NCI-H1092 (cell line): ENCODE measurements at regions not wholly inside any gene's neighbourhood (a gene's known extent, or its start where the extent isn't known, plus 50 kb on each side); places are given as distances from the start of the nearest gene placed in this dataset.
"Not testable (repeated sequence)": the region's sequence is repeated elsewhere in the genome, so short reads cannot be mapped to it uniquely, and the experiment has no call there.

ENCODE experiments used
- DNase-seq: peaks from one replicate; lab custom pipeline; 2025; lab: John Stamatoyannopoulos, UW

DNA sequence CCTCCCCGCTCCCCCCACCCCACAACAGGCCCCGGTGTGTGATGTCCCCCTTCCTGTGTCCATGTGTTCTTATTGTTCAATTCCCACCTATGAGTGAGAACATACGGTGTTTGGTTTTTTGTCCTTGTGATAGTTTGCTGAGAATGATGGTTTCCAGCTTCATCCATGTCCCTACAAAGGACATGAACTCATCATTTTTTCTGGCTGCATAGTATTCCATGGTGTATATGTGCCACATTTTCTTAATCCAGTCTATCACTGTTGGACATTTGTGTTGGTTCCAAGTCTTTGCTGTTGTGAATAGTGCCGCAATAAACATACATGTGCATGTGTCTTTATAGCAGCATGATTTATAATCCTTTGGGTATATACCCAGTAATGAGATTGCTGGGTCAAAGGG lies 104.3 kb downstream of the MTPN start:
- not testable (repeated sequence) for DNase-seq

DNA sequence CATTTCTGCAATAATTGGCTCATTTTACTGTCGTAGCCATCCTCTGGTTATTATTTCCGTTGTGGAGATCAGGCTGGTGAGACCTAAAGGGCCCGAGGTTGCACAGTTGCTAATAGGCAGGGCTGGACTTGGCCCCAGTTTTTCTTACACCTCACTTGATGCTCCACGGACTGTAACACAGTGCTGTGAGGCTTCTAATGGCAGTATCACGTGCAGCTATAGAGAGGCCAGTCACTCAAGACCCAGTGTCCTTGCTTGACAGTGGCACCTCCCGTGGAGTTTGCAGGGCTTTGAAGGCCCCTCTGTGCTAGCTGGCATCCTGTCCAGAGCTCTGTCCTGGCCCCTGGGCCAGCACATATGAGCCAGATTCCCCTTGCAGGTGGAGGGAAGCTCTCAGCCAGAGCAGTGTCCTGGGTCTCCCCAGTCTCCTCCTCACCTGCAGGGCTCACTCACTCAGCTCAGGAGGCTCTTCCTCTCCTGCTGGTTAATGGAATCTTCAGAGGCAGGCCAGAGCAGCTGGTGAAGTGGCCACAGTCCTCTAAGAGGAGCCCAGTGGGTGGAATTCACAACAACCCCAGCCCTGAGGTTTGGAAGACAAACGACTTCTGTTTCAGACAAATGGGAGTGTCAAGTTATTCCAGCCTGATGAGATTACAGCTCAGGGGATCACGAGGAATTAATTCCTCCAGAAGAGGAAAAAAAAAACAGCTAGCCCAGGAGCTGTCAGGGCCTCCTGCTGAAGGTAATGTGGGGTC lies 114.2 kb upstream of the FAM180A start:
- DNase-seq: no peak

DNA sequence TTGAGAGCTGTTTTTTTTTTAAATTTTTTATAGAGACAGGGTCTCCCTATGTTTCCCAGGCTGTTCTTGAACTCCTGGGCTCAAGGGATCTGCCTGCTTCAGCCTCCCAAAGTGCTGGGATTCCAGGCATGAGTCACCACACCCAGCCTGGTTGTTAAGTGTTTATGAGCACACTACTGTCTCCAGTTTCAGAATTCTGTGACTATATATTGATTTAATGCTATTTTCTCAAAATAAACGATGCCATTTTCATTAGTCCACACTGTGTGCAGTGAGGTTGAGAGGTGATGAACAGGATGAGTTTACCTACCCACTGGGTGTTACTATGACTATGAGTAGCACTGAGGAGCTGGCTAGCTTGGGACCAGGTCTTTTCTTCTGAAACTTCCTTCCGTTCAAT lies 110.9 kb upstream of the FAM180A start:
- no peak for DNase-seq

DNA sequence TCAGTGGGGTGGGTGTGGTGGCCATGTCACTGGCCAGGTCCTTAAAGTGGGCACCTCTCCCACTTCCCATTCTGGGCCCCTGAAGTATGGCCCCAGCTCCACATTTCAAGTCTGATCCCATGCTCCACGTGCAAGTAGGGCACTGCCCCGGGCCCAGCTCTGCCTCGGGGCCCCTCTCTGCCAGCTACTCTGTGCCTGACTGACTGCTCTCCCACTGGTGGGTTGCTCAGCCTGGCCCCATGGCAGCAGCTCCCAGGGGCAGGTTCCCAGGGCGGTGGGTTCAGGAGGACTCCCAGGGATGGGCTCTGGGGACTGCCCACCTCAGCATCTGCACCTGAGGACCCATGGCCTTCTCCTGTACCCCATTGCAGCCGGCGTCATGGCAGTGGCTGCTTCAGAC lies 110.2 kb upstream of the FAM180A start:
- DNase-seq: no peak

DNA sequence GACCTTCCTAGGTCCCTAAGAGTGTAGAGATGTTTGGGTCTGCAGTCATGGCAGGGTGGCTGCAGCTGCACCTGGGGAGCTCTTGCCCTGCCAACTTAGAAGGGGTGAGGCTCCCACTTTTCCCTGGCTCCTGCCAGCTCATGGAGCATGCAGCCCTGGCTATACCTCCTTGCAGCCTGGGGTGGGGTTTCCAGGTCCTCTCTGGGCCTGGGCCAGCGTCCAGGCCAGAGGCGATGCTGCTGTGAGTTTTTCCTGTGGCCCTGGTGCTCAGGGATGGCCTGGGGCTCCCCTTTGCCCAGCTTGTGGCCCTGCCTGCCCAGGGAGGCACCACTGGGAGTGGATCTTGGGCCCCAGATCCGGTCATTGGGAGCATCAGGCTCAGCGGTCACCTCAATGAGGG lies 109.8 kb upstream of the FAM180A start:
- DNase-seq: no peak

DNA sequence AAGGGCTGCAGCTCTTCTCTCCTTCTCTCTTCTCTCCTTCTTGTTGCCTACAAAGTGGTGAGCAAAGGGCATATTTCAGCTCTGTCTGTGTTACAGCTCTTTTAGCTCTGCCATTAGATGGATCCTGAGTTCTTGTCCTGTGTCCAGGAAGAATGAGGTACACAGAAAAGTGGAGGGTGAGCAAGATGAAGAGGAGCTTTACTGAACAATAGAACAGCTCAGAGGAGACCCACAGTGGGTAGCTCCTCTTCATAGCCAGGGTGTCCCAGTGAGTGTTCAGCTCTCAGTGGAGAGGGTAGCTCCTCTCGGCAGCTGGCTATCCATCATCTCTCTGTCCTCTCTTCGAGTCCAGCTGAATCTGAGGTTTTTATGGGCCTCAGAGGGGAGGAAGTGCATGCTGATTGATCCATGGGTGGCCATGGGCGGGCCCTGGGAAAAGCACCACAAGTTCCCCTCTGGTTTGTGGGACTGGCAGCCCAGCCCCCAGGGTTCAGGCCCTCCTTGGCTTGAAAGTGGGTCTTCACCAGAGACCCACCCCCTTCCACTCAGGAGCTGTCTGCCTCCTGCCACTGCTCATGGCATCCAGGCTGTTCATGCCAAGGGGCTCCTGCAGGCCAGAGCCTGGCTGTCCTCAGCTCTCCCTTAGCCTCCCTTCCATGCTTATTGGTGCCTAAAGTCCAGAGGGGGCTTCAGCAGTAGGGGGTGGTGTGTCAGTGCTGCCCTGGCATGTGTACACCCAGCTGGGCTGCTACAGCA lies 109.1 kb upstream of the FAM180A start:
- no peak for DNase-seq

DNA sequence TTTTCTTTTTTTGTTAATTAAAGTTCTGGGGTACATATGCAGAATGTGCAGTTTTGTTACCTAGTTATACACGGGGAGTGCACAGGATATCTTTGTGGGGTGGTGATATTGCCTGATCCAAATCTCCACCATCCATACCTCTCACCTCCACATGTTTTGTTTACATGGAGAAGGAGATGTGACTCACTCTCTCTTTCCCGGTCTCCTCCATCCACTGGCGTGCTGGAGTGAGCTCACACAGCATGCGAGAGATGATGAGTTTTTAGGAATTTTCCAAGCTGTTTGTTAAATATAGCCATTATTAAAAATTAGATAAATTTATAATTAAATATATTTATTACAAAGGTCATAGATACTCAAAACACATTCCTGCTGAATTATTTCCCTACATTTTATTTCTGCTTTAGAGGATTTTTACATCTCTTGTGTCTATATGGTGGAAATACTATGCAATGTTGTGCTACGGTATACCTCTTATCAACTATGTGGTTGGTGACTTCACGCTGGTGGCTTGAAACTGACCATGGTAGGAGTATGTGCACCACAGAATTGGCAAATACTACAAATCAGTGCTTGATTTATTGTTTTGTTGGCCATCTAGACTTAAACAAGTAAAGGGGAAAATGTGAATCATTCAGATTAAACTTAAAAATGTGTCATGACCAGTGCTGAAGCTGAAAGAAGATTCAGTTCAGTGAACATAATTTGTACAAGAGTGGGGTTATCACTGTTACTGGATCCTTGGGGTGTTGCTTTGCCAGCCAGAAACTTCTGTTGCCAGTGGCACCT lies 107.9 kb upstream of the FAM180A start:
- DNase-seq: no peak

DNA sequence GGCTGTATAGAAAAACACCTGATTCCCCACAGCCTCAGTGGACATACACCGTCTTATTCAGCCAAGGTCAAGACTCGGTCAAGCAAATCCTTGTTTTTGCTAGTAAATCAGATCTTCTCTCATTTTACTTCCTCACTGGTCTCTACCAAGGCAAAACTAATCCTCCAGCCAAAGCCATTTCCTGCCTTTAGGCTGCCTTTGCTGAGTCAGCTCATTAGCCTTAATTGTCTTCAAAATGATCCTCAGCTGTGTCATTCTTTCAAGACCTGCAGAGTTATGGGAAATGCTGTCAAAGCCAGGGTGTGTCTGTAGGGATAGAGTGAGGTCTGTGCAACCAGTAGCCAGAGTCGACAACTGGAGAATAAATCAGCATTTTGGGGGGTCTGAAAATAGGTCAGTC lies 107.2 kb upstream of the FAM180A start:
- DNase-seq: no peak

DNA sequence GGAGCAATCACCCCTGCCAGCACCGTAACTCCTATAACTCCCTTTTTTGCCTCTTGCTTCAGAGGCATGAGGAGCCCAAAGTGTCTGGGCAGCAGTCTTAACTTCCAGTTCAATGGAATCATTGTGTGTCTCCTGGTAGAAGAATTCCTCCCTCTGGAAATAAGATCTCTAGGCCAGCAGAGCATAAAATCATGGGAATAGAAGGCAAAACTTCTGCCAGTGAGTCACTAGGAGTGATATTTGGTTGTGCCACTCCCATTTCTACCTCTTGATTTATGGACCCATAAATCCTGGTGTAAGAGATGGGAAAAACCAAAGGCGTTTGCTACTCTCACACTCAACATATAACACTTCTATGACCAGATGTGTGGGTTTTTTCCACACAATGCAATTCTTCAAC lies 104.9 kb upstream of the FAM180A start:
- DNase-seq: no peak

DNA sequence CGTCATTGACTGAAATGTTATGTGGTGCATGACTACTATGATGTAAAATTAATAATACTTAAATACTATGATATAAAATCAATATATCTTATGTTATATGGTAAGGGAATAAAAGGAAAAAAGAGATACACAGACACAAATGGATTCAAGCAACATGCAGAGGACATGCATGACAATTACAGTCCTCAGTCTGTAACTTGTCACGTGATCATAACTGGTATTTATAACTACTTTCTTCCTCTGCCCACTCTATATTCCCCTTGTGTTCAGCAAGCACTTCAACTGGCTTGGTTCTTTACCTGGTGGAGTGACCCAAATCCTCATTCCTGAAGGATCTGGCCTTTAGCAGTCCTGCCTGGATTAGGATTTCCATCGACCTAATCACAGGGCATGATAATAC lies 104.4 kb upstream of the FAM180A start:
- DNase-seq: no peak

DNA sequence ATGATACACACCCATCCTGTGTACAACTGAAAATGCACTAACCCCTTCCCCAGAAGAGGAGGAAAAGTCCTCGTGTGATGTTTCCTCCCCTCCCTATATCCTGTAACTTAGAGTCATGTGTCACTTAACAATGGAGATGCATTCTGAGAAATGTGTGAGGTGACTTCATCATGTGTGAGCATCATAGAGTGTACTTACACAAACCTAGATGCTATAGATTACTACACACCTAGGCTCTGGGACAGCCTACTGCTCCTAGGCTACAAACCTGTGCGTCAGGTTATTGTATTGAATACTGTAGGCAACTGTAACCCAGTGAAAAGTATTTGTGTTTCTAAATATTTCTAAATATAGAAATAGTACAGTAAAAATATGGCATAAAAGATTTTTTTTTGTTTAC lies 98.6 kb upstream of the FAM180A start:
- DNase-seq: no peak

DNA sequence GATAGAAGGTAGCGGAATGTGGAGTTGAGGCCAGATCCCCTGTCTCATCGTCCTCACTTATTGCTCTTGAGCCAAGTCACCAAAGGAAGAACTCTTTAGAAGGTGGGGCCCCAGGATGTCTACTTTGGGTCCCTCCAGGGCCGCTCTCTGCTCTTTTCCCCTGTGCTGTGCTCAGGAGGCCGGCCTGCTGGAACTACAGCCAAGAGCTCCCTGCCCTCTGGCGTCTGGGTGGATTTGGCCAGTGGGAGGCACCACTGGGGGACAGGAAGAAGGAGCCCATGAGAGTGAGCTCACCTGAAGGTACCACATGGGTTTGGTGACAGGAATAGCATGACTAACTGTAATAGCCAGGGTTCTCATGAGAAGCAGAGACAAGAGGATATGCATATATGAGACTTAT lies 97.7 kb upstream of the FAM180A start:
- DNase-seq: no peak

DNA sequence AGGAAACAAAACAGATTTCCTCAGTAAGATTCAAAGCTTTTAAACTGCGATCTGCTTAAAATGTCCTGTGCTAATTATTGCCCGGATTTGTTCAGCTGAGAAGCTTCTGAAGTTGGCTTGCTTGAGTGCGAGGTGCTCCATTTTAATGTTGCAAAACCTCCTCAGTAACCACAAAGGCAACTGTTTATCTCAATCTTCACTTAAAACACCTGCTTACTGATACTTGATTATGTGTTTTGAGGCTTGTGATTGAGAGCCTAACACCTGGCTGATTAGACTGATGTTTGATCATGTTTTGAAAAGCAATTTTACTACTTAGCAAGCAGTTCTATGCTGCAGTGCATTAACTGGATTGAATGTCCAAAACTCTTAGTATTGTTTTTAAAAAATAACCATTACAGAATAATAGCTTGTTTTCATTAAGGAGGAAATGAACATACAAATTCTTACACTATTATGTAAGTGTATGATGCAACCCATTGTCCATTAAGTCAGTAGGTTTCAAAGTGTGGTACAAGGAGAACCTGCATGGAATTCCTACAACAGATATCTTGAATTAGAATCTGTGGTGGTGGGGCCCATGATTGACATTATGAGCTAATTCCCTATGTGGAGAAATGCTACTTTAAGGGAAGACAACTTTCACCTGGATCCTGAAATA lies 96.9 kb upstream of the FAM180A start:
- no peak for DNase-seq

DNA sequence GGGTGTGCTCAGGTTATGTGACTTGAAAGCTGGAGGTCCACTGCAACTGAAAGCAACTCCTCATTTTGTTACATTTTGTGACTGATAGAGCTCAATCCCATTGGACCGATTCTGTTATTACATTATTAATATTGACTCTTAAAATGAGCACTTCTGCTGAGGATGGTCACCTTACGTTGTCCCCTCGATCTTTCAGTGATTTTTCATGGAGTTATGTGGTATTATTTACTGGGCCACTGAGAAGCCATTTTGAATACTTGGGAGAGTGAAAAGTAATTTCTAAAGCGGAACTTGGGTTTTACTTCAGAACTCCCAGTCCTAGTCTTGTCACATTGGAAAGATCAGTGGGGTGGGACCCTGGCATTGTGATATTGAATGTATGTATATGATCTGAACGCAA lies 96.3 kb upstream of the FAM180A start:
- no peak for DNase-seq

DNA sequence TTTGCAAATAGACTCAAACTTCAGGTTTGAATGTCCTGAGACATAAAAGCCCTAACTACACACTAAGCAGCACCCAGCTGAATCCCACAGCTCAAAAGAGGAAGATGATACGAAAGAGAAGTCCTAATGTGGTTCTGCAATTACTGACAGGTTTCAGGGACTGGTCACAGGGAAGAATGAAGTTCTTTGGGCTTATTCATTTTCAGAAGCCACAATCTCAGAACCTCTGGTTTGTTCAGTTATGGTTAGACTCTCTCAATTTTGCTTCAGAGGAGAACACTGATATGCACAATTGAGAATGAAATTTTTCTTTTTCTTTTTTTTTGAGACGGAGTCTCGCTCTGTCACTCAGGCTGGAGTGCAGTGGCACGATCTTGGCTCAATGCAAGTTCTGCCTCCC lies 94.6 kb upstream of the FAM180A start:
- DNase-seq: no peak

DNA sequence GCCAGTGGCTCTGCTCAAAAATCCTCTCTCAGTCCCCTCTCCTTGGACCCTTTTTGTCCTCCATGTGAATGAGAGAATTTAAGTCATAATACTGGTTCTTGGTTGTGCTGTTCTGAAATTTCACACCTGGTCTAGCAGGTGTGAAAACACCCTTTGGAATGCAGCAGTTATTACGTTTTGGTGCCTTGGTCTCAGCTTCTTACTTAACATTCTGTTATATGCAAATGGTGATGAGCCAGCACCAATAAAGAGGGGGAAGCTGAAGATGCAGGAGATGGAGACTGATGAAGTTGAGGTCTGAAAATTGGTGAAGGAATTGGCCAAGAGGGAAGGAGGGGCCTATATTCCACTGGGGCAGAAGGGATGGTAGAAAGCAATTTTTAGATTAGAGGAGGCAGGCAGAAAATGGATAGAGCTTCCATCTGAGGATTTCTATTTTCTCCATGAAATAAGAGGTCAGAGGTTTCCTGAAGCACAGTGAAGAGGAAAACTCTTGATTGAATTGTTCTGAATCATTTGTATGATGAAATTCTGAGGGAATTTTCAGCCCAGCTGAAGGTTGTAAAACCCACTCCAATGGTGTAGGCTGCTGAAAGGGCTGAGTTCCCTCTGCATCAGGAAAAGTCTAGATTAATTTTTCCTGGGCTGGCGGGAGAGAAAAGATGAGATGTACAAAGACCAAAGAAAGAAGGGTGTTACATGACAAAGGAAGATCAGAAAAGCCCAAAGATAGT lies 94.0 kb upstream of the FAM180A start:
- DNase-seq: no peak

DNA sequence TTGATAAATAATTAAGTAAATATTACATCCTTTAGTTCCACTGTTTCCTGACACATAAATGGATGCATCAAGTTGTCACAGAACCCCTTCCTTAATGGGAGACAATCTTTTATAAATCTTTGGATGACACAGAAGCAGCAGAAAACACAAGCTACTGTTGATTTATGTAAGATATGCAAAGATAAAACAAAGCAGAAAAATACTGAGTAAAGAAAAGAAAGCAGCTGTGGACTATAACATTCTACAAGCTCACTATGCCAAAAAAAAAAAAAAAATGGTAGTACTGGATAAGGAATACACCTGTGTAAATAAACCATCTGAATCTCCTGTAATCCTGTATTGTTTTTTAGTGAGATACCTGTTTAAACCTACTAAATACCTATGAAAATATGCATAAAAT lies 92.0 kb upstream of the FAM180A start:
- DNase-seq: no peak

DNA sequence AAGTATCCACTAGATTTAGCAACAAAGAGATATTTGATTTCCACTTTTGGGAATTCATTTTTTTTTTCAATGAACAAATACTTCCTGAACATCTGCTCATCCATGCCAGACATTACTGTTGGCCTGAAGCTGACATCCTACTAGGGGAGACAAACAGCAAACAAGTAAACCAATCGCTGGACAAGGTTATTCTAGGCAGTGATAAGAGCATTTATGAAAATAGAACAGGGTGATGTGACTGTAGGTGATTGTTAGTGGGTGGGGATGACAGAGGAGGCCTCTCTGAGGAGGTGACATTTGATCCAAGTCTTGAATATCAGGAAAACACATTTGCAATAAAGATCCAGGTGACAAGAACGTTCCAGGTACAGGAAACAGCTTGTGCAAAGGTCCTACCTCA lies 89.1 kb upstream of the FAM180A start:
- DNase-seq: no peak

DNA sequence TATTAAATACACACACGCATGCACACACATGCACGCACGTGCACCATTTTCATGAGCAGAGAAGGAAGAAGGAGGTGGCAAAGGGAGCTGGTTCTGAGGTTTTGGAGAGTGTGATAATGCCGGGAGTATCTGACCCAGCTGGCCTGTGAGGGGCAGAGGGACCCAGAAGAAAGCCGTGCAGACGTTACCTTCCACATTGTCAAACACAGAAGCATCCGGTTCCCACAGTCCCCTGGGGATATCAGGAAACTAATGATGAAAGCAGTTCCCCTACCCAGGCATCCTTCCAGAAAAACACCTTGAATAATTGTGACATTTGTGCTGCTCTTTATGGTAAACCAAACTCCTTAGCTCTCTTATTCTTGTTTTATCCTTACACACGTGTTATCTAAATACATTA lies 85.7 kb upstream of the FAM180A start:
- no peak for DNase-seq

DNA sequence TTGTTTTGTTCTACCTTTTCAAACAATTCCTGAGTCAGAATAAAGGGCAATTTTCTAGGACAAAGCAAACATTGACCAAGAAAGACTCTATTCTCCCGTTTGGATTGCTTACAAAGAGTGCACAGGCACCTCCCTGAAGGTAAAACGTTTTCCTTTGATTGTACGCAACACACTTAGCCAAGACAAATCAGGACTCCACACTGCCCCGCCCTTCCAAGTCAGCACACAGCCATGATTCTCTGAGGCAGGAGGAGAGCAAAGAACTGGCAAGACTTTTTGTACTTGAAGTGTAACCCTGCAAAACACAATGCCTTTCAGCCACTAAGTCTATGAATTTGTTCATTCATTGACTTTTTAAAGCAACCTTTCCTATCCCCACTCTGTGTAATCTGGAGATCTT lies 85.0 kb upstream of the FAM180A start:
- no peak for DNase-seq

DNA sequence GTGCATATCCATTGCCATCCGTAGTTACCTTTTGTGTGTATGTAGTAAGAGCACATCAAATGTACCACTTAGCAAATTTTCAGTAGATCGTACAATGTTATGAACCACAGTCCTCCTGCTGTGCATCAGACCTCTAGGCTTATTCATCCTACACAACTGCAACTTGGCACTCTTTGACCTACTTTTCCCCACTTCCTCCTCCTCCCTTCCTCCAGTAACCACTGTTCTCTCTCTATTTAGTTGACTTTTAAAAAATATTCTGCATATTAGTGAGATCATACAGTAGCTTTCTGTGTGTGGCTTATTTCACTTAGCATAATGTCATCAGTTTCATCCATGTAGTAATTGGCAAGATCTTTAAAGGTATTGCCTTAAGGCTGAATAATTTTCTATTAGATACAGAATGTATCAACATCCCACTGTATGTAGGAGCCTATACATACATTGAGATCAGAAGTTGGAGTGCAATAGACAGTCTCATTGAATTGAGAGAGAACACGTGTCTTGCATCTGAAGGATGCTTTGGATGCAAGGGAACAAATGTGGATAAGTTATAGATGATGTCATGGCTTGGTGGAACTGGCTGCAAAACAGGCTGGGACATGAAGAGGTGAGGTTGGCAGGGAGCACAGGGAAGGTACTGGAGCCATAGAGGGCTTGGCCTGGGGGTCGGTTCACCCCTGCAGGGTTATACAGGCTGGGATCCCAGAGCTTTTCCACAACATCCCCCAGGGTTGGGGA lies 83.0 kb upstream of the FAM180A start:
- no peak for DNase-seq
